GM18502 (cell line): ENCODE measurements at regions not wholly inside any gene's neighbourhood (a gene's known extent, or its start where the extent isn't known, plus 50 kb on each side); places are given as distances from the start of the nearest gene placed in this dataset.
"Not testable (repeated sequence)": the region's sequence is repeated elsewhere in the genome, so short reads cannot be mapped to it uniquely, and the experiment has no call there.

Experiments used
- ATAC-seq: cut with Tn5 transposase; IDR thresholded peaks from one replicate; pipeline ENCODE4 v1.9.1; 2021; ENCODE audit warnings: mild to moderate bottlenecking; ENCODE audit not compliant: unreplicated experiment, poor library complexity

DNA sequence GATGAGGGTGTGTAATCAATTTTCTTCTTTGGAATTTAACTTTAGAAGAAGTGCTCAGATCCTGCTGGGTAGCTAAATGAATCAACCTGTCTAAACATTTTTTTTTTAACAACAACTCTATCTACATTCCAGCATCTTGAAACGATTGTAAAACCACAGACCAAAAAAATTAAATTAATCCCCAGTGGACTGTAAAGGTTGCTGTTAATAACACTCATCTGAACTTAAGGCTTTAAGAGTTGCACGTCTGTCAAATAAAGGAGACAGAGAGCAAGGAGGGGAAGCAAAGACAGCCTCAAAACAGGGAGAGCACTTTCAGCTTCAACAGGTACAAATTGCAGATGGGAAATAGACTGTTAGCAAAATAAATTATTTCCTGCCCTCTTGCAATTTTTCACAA is 548.5 kb downstream of the DTWD2 start:
- ATAC-seq, result no peak

DNA sequence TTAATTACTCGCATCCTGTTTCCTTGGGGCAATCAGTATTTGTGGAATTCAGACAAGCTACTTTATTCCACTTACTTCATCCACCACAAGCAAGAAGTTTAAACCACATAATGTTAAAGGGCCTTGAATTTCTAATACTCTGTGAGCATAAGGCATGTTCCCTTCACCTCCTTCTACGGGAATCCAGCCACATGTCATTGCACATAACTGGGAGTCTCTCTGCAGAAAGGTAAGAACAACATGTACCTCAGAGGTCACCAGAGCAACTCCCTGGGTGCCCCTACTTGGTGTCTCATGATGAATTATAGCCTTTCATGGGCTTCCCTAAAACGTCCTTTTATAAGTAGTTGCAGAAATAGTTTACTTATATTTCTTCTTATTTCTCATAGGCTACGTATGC is 553.2 kb downstream of the DTWD2 start:
- no peak for ATAC-seq

DNA sequence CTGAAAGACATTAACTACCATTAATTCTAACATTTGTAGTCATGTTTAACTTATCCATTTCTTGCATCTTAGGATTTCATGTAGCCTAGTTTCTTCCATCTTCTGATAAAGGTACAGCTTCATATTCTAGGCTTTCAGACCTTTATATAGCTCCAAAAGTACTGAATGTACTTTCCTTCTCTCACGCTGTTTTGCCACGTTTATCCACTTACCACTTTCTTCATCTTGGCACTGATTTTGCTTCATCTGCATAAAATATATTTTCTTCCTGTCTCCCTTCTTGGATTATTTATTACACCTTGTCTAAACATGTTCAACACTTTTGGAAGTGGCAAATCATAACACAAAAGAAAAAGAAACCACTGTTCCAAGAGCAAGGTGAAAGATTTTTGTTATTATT is 553.8 kb downstream of the DTWD2 start:
- ATAC-seq, result no peak

DNA sequence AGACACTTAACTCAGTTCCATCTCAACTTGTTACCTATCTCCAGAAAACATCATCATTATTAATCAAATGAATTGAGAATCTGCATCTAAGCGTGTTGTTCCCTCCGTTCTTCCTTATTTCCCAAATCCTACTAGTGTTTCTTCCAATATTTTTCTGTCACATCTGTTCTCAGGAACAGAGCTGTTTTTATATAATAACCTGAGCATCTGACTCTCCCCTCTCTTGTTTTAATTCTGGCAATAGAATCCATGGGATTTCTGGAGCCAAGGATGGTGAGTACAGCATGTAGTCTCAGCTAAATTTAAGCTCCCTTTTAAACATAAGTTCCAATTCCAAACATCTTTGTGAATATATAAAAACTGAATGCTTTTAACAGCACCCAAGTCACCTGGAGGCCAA is 558.3 kb downstream of the DTWD2 start:
- ATAC-seq, result no peak

DNA sequence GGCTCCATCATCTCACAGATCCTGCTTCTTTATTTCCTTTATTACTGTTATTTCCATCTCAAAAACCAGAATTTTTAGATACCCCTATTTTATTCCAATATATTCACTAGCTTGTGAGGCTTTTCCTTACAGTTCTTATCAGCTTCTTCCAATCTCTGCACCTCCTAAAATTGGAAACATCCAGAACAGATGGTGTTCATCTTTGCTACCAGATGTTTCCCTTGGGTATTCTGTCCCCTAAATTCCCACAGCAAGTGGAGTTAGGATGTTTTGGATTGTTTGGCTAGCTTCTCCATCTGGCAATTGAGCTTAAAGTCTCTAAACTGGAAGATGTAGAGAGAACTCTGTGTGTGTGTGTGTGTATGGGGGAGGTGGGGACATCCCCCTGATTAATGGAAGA is 580.4 kb downstream of the DTWD2 start:
- no peak for ATAC-seq

DNA sequence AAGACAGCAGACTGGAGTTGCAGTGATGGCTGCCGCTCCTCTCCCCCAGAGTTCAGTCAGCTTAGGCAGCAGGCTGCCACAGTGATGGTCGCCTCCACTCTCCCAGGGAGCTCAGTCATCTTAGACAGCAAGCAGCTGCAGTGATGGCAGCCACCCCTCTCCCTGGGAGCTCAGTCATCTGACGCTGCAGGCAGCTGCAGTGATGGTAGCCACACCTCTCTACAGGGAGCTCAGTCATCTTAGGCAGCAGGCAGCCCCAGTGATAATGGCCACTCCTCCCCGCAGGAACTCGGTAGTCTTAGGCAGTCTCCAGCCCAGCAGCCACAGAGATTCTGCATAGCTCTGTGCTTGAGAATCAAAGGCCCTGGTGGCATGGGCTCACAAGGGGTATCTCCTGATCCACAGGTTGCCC is 582.7 kb downstream of the DTWD2 start:
- no peak for ATAC-seq

DNA sequence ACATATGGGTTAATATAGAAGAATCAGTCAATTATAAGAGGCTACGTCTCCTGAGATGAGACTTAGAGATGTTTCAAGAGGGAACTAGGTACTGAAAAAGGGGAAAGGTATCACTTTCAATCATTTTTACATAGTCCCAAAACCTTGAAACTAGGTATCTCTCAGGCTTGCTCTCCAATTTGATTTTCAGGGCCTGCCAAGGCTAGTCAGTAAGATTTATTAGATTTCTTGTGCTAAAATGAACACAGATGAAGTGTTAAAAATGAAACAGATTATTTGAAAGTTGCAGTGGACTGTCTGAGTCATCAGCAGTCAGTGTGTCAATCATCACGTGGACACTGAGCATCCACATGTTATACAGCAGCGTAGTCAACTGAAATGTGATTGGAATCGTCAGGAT is 591.1 kb downstream of the DTWD2 start:
- ATAC-seq, result peak; percentile 68

DNA sequence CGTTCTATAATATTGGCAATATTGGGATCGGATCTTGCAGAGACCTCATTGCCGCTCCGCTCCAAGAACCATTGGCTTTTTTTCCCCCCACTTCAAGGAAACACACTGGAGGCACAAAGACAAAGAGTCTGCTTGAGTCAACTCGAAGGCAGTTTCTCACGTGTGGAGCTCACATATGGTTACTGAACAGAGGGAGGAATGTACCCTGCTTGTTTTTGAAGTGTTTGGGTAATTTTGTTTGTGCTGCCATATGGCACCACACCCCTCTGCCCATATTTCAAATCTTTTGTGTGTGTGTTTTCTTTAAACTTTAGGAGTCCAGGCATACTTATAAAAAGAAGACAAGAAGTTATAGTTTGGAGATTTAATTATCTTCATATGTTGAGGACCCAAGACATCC is 595.9 kb downstream of the DTWD2 start:
- ATAC-seq, result no peak

DNA sequence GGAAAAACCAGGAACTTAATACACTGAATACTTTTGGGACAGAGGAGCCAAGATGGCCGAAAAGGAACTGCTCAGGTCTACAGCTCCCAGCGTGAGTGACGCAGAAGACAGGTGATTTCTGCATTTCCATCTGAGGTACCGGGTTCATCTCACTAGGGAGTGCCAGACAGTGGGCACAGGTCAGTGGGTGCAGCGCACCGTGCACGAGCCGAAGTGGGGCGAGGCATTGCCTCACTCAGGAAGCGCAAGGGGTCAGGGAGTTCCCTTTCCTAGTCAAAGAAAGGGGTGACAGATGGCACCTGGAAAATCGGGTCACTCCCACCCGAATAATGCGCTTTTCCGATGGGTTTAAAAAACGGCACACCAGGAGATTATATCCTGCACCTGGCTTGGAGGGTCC is 605.4 kb downstream of the DTWD2 start:
- ATAC-seq, result not testable (repeated sequence)

DNA sequence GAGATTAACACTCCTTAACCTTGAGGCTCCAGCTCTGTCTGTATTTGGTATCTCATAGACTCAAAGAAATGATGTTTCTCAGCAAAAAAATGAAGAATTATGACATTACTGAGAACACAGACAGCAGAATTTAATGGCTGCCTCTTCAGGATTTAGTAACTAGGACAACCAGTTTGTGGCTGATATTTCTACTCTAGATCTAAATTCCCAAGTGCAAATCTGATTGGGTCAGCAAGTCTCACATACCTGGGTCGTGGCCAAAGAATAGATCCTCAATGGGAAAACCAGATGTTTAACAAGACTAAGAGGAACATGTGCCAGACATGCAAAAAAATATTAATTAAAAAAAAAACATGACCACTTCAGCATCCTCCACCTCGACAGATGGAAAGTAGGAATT is 608.9 kb downstream of the DTWD2 start:
- ATAC-seq, result no peak

DNA sequence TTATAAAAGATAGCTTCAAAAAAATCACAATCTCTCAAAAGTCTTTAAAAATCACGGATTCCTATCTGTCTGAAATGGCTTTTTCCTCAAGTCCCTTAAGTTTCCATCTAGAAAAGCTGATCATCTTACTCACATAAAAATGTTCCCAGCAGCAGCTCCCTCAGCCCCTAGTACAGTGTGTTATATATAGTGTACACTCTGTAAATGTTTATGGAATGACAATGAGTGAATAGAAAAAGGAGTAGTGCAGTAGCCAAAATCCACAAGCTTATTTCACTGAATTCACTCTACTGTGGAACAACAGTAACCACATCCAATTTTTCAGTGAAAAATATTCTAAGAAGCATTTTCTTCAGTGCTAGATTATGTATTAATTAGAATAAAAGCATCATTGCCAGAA is 609.4 kb downstream of the DTWD2 start:
- ATAC-seq, result no peak

DNA sequence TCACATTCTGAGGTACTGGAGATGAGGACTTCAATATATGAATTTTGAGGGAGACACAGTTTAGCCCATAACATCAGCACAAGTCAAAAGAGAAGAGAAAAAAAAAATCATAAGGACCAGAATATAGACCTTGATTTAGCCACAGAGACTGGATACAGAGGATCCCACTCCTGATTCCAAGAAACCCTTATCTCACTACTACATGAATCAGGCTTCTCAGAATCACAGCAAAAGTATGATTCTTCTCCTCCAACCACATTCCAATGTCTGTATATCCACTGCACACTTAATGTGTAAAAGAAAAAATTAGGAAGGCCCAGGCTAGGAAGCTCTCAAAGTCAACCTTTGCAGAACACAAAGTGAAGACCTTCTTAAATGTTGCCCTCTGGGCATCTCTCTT is 610.9 kb downstream of the DTWD2 start:
- ATAC-seq, result no peak

DNA sequence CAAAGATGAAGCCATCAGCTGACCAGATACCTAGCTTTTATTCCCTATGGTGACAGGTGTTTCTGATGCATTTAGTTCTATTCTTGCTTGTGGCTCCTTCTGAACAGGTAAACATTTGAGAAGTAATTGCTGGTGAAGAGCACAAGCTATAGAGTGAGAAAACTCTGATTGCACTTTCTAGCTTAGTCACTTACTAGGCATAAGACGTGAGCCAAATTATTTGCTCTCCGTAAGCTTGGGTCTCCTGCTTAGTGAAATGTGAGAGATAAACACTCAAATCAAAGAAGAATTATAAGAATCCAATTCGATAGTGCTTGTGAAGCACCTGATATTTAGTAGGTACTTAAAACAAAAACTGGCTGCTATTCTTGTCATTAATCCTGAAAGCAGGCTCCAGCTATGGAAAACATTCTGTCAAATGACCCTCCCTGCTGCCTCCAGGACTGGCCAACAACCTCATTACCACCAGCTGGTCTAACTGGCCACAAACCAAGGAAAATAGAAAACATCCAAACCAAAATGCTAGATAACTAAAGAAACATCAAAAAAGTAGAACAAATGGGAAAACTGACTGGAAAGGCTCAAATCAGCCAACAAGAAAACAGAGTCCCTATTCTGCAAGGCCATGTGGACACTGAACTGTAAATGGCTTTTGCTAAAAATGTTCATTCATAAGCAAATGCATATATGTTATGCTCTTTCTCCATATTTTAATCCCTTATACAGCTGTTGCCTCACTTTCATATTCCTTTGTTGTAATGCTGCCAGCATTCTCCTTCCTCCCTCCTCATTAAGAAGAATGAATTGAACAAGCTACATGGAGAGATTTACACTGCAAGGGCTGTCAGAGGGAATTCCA is 616.1 kb downstream of the DTWD2 start:
- ATAC-seq, result no peak

DNA sequence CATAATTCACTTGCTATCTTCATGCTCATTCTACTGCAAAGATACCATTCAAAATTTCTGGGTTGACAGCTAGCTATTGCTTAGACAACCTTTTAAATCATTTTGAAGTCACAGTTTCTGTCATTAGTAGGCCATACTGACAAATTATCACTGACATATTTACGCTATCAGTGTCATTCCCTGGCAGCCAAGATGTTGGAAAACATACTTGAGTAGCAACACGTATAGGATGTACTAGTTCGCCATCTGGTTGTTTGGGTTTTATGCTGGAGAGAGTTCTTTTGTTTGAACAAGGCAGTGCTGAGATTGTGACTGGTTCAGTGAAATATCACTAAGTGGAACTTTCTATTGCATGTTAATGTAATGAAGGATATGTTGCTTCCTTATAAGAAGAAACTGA is 621.9 kb downstream of the DTWD2 start:
- ATAC-seq, result no peak

DNA sequence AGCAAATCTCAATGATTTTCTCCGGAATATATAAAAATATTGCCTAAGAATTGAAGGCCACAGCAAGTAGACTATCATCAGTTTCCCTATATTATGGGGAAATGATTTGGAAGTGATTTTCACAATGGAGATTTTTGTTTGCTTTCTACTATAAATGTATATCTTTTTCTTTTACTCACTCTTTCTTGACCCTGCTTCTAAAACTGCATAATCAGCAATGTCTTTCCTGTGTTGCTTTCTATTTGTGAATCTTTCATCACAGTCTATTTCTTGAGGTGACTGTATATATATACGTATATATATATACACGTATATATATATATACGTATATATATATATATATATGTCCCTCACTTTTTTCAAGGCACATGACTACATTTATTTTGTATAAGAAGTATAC is 622.6 kb downstream of the DTWD2 start:
- ATAC-seq, result no peak

DNA sequence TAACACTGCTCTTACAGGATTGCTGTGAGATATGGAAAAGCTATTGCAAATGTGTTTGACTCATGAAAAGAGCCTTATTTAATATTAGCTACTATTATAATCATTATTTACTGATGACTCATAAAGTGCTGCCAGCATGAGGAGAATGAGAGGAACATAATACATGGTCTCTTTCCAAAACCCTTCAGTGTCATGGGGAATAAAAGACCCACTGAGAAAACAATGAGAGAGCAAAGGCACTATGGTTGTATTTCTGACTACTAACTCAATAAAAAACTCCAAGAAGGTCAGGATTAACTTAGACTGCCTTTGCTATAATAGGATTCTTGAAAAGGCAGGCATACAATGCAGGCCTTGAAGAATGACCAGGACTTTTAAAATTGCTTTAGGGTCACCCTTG is 633.5 kb downstream of the DTWD2 start:
- no peak for ATAC-seq

DNA sequence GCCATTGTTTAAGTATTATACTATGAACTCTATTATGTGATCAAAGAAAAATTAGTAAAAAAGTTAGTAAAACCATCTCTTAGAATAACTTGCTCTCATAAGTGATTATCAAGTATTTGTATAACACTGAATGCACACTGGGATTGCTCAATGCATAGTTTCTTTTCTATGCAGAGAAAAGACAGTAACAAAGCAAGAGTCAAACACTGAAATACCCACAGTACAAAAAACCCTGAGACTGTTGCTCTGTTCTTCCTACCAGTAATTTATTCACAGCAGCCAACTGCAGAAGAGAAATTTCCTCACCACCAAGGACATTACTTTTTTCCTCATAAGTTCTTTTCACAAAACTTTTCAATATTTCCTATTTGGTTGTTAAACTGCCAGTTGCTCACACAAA is 634.4 kb downstream of the DTWD2 start:
- ATAC-seq, result no peak

DNA sequence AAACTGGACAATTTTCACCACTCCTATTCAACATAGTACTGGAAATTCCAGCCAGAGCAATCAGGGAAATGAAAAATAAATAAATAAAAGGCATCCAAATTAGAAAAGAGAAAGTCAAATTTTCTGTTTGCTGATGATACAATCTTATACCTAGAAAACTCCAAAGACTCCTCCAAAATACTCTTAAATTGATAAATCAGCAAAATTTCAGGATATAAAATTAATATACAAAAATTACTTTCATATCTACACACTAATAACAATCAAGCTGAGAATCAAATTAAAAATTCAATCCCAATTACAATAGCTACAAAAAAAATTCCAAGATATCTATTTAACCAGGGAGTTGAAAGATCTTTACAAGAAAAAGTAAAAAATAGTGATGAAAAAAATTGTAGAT is 651.9 kb downstream of the DTWD2 start:
- no peak for ATAC-seq

DNA sequence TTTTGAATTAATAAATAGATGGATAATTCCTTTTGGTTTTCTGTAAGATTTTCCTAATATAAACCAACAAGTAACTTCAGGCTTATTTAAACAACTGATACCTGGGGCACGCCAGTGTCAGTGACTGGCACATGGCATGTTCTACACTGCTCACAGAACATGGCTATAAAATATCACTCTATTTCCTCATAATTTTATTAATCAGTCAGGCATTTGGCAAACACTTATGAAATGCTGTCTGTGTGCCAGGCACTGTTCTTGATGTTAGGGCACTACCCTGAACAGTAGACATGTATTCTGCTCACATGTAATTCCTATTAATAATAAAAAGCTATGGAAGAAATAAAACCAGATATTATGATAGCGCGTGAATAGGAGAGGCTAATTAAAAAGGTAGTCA is 661.0 kb downstream of the DTWD2 start:
- ATAC-seq, result no peak

DNA sequence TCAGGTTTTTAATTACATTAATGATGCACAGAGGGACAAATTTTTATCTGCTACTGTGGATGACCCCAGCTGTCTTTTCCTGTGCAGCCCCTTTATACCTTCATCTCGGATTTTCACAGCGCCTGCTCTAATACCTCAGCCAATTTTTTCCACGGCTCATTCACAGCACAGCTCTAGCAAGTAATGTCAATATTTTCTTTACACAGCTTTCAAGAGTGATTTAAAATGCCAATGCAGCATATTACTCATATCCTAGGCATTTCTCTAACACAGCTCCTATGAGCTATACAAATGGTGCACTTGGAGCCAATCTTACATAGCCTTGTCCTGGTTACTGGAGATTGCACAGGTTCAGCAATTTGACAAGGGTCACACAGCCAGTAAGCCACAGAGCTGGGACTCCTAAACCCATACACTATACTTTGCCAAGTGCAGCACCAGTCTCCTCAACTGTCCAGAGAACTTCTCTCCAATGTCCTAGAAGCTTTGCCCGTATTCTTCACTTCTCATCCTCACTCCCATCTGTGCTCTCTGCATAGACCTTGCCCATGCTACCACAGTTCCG is 661.8 kb downstream of the DTWD2 start:
- ATAC-seq, result no peak

DNA sequence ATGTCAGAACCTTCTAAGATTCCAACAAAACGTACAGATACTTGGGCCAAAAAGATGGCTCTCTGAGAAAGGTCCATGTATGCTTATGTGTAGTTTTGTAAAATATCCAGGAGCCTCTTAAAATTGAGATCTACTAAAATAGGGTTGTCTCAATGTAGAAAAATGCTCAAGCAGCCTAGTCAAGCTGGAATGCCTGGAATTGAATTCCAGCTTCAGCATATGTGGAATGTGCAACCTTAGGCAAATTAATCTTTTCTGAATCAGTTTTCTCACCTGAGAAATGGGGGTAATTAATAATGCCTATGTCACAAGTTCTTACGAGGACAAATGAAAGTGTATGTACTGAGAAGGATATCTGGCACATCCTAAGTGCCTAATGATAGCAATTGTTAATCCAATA is 662.4 kb downstream of the DTWD2 start:
- no peak for ATAC-seq

DNA sequence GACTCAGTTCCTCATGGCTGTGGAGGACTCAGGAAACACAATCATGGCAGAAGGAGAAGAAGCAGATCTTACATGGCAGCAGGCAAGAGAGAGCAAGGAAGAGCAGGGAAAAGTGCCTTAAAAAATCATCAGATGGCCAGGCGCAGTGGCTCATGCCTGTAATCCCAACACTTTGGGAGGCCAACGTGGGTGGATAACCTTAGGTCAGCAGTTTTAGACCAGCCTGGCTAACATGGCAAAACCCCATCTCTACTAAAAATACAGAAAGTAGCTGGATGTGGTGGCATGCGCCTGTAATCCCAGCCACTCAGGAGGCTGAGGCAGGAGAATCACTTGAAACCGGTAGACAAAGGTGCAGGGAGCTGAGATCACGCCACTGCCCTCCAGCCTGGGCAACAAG is 664.6 kb downstream of the DTWD2 start:
- ATAC-seq, result not testable (repeated sequence)
